ENCODE measurements at regions not wholly inside any gene's neighbourhood (a gene's known extent, or its start where the extent isn't known, plus 50 kb on each side); places are given as distances from the start of the nearest gene placed in this dataset.

GRCh38 chr3:14599488-14599887 is 52.1 kb upstream of the CCDC174 start:
- TF ChIP-seq CTCF (IDR thresholded peaks at IDR 0.05; ENCODE audit: extremely low read depth, missing control alignments) = no peak
- DNase-seq (ENCODE audit: low spot score) = no peak

- no peak for TF ChIP-seq CTCF (IDR thresholded peaks at IDR 0.05; ENCODE audit: extremely low read depth, missing control alignments)
Observed at GRCh38 chr3:14600075-14600474, 51.5 kb upstream of the CCDC174 start.

GRCh38 chr3:14600856-14601610 is 50.5 kb upstream of the CCDC174 start:
- no peak for DNase-seq (ENCODE audit: low spot score)
- TF ChIP-seq CTCF (IDR thresholded peaks at IDR 0.05; ENCODE audit: extremely low read depth, missing control alignments) = no peak

More at GRCh38 chr3:14600075-14600474, 51.5 kb upstream of the CCDC174 start:
- DNase-seq (ENCODE audit: low spot score) = no peak

- TF ChIP-seq CTCF (IDR thresholded peaks at IDR 0.05; ENCODE audit: extremely low read depth, missing control alignments) = no peak
- no peak for DNase-seq (ENCODE audit: low spot score)
Observed at GRCh38 chr3:14601692-14602005, 49.9 kb upstream of the CCDC174 start.
